BLaER1 (cell line): ENCODE measurements at regions not wholly inside any gene's neighbourhood (a gene's known extent, or its start where the extent isn't known, plus 50 kb on each side); places are given as distances from the start of the nearest gene placed in this dataset.

Experiments
- H3K27ac ChIP-seq: shearing (Covaris generic); formaldehyde crosslinking; 2 replicates; pipeline ENCODE4 v1.8.1; 2022
- H3K27me3 ChIP-seq: shearing (Covaris generic); formaldehyde crosslinking; 2 replicates; pipeline ENCODE4 v1.8.1; 2022
- H3K36me3 ChIP-seq: shearing (Covaris generic); formaldehyde crosslinking; 2 replicates; pipeline ENCODE4 v1.8.1; 2022
- H3K4me1 ChIP-seq: shearing (Covaris generic); formaldehyde crosslinking; 2 replicates; pipeline ENCODE4 v1.8.1; 2022
- H3K4me2 ChIP-seq: shearing (Covaris generic); formaldehyde crosslinking; 2 replicates; pipeline ENCODE4 v1.8.1; 2022
- H3K4me3 ChIP-seq: shearing (Covaris generic); formaldehyde crosslinking; 2 replicates; pipeline ENCODE4 v1.8.1; 2022
- H3K9ac ChIP-seq: shearing (Covaris generic); formaldehyde crosslinking; 2 replicates; pipeline ENCODE4 v1.8.1; 2022
- H3K9me3 ChIP-seq: shearing (Covaris generic); formaldehyde crosslinking; 2 replicates; pipeline ENCODE4 v1.8.1; 2022
- H4K20me1 ChIP-seq: shearing (Covaris generic); formaldehyde crosslinking; 2 replicates; pipeline ENCODE4 v1.8.1; 2022
- Cebpa-rat ChIP-seq: shearing (Covaris generic); IDR thresholded peaks from 2 replicates; pipeline ENCODE4 v1.8.1; 2022

- TF ChIP-seq Cebpa-rat = no peak
- no peak overlapping the region for H3K27ac ChIP-seq
- no peak overlapping the region for H3K9ac ChIP-seq
- H3K27me3 ChIP-seq = no peaks in the 10 kb centered on the region
- no peaks in the 10 kb centered on the region for H3K4me1 ChIP-seq
- no peaks in the 10 kb centered on the region for H3K36me3 ChIP-seq
- no peak overlapping the region for H3K4me3 ChIP-seq
- H3K4me2 ChIP-seq = no peak overlapping the region
- H4K20me1 ChIP-seq = no peaks in the 10 kb centered on the region
- H3K9me3 ChIP-seq = no peaks in the 10 kb centered on the region
Observed at GRCh38 chr7:110375068-110375467, 715.9 kb upstream of the LRRN3 start.

- Histone ChIP-seq H3K27ac (no peak overlapping the region), H3K9ac (no peak overlapping the region), H3K27me3 (no peaks in the 10 kb centered on the region), H3K4me3 (no peak overlapping the region), H3K9me3 (no peaks in the 10 kb centered on the region), H3K36me3 (no peaks in the 10 kb centered on the region), H4K20me1 (no peaks in the 10 kb centered on the region), H3K4me2 (no peak overlapping the region), H3K4me1 (no peaks in the 10 kb centered on the region)
- TF ChIP-seq Cebpa-rat = no peak
Observed at GRCh38 chr7:110382736-110383135, 708.2 kb upstream of the LRRN3 start.

- TF ChIP-seq Cebpa-rat = no peak
- H3K27ac ChIP-seq = no peak overlapping the region
- no peaks in the 10 kb centered on the region for H3K27me3 ChIP-seq
- H4K20me1 ChIP-seq = no peaks in the 10 kb centered on the region
- H3K9me3 ChIP-seq = no peaks in the 10 kb centered on the region
- no peak overlapping the region for H3K9ac ChIP-seq
- H3K4me1 ChIP-seq = no peaks in the 10 kb centered on the region
- no peaks in the 10 kb centered on the region for H3K36me3 ChIP-seq
- no peak overlapping the region for H3K4me3 ChIP-seq
- no peak overlapping the region for H3K4me2 ChIP-seq
Observed at GRCh38 chr7:110386006-110386405, 704.9 kb upstream of the LRRN3 start.

DNA sequence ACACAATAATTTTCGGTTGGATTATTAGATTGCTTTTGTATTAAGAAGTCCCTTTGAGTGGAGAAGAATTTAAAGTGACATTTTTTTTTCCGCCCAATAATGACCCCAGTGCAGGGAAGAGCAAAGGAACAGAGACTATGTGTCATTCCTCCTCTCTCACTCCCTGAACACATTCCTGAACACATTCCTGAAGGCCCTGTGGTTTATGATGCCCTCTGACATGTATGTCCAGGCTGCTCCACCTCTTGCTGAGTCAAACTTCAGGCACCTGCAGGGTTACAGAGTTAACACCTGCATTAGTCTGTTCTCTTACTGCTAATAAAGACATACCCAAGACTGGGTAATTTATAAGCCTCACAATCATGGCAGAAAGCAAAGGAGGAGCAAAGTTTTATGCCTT lies 704.0 kb upstream of the LRRN3 start:
- Histone ChIP-seq H3K27me3 (no peaks in the 10 kb centered on the region), H3K27ac (no peak overlapping the region), H3K4me3 (no peak overlapping the region), H3K9ac (no peak overlapping the region), H3K9me3 (no peaks in the 10 kb centered on the region), H3K4me2 (no peak overlapping the region), H3K36me3 (no peaks in the 10 kb centered on the region), H4K20me1 (no peaks in the 10 kb centered on the region), H3K4me1 (no peaks in the 10 kb centered on the region)
- no peak for TF ChIP-seq Cebpa-rat

DNA sequence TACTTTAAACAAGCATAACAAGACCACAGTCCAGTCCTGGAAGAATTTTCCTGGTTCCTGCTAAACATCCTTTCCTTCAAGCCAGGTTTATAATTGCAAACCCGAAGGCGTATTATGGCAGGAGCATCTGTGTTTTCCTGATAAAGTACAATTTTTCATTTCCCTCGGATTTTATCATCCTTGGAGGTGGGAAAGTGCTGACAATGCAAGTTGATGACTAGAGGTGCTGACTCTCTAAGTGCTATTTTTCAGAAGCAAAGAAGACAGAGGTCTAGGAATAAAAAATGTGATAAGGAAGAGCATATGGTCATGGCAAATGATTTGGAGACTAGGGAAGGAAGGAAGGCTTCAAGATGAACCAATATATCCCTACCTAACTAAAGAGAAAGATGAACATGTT lies 703.2 kb upstream of the LRRN3 start:
- H3K36me3 ChIP-seq = no peaks in the 10 kb centered on the region
- TF ChIP-seq Cebpa-rat = no peak
- no peaks in the 10 kb centered on the region for H4K20me1 ChIP-seq
- H3K27me3 ChIP-seq = no peaks in the 10 kb centered on the region
- H3K4me2 ChIP-seq = no peak overlapping the region
- H3K9me3 ChIP-seq = no peaks in the 10 kb centered on the region
- H3K27ac ChIP-seq = no peak overlapping the region
- no peak overlapping the region for H3K9ac ChIP-seq
- H3K4me1 ChIP-seq = no peaks in the 10 kb centered on the region
- no peak overlapping the region for H3K4me3 ChIP-seq

DNA sequence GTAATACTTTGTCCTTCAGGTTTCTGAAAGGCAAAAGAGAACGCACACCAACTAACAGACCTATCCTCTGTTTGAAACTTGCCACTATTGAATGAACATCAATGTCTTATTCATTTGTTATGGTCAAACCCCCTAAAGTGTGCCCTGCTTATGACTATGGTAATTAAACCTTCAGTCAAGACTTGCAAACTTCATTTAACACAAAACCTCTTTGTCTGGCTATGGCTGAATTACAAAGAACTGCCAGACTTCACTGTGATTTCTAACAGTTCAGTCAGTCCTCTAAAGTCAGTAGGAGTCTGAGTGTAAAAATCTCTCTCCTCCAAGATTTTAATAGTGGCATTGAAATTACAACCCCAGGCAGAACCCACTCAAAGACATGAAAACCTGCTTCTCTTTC lies 702.5 kb upstream of the LRRN3 start:
- Histone ChIP-seq H3K27ac (no peak overlapping the region), H4K20me1 (no peaks in the 10 kb centered on the region), H3K36me3 (no peaks in the 10 kb centered on the region), H3K4me1 (no peaks in the 10 kb centered on the region), H3K9me3 (no peaks in the 10 kb centered on the region), H3K9ac (no peak overlapping the region), H3K4me3 (no peak overlapping the region), H3K27me3 (no peaks in the 10 kb centered on the region), H3K4me2 (no peak overlapping the region)
- no peak for TF ChIP-seq Cebpa-rat

DNA sequence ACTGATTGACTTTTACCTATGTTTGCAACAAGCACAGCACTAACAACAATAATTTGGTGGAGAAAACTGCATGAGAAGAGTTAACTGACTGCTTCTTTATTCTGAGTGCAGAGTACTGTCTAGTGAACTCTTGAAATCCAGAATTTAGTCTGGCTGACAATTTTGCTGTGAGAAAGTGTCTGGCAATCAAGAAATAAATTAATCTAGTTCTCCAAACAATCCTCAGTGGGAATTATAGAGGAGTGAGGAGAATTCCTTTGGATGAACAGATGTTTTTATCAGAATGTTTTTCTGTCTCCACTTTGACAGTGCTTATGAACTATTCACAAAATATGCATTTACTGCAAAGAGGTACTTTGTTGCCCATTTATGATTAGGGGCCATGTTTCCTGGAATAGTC lies 694.9 kb upstream of the LRRN3 start:
- no peak overlapping the region for H3K27ac ChIP-seq
- no peak overlapping the region for H3K4me3 ChIP-seq
- H3K9me3 ChIP-seq = no peaks in the 10 kb centered on the region
- H4K20me1 ChIP-seq = no peaks in the 10 kb centered on the region
- no peaks in the 10 kb centered on the region for H3K27me3 ChIP-seq
- TF ChIP-seq Cebpa-rat = no peak
- H3K4me1 ChIP-seq = no peaks in the 10 kb centered on the region
- no peak overlapping the region for H3K9ac ChIP-seq
- no peak overlapping the region for H3K4me2 ChIP-seq
- no peaks in the 10 kb centered on the region for H3K36me3 ChIP-seq

- no peak overlapping the region for H3K4me2 ChIP-seq
- no peaks in the 10 kb centered on the region for H4K20me1 ChIP-seq
- H3K27me3 ChIP-seq = no peaks in the 10 kb centered on the region
- no peaks in the 10 kb centered on the region for H3K4me1 ChIP-seq
- no peaks in the 10 kb centered on the region for H3K9me3 ChIP-seq
- H3K27ac ChIP-seq = no peak overlapping the region
- TF ChIP-seq Cebpa-rat = no peak
- no peaks in the 10 kb centered on the region for H3K36me3 ChIP-seq
- H3K9ac ChIP-seq = no peak overlapping the region
- no peak overlapping the region for H3K4me3 ChIP-seq
Observed at GRCh38 chr7:110397927-110398660, 692.8 kb upstream of the LRRN3 start.

GRCh38 chr7:110399421-110399820 lies 691.5 kb upstream of the LRRN3 start:
- Histone ChIP-seq H3K27me3 (no peaks in the 10 kb centered on the region), H3K9ac (no peak overlapping the region), H3K9me3 (no peaks in the 10 kb centered on the region), H3K27ac (no peak overlapping the region), H3K4me3 (no peak overlapping the region), H3K4me2 (no peak overlapping the region), H3K36me3 (no peaks in the 10 kb centered on the region), H3K4me1 (no peaks in the 10 kb centered on the region), H4K20me1 (no peaks in the 10 kb centered on the region)
- no peak for TF ChIP-seq Cebpa-rat

DNA sequence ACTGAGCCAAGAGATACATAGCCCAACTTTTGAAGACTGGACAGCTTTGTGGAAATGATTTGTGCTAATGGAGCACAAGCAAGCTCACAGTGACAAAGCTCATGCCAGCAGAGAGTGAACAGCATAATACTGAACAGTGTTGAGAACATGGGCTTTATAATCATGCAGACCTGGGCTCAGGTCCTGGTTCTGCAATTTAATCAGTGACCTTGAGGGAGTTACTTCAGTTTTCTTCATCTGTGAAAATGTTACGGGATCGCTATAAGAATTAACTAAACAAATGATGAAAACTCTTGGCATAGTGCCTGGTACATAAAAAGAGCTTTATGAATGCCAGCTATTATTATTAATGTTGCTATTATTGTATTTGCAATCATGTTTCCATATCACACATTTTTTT lies 690.5 kb upstream of the LRRN3 start:
- Histone ChIP-seq H3K9ac (no peak overlapping the region), H3K4me3 (no peak overlapping the region), H3K27ac (no peak overlapping the region), H4K20me1 (no peaks in the 10 kb centered on the region), H3K27me3 (no peaks in the 10 kb centered on the region), H3K9me3 (no peaks in the 10 kb centered on the region), H3K4me1 (no peaks in the 10 kb centered on the region), H3K4me2 (no peak overlapping the region), H3K36me3 (no peaks in the 10 kb centered on the region)
- TF ChIP-seq Cebpa-rat = no peak

DNA sequence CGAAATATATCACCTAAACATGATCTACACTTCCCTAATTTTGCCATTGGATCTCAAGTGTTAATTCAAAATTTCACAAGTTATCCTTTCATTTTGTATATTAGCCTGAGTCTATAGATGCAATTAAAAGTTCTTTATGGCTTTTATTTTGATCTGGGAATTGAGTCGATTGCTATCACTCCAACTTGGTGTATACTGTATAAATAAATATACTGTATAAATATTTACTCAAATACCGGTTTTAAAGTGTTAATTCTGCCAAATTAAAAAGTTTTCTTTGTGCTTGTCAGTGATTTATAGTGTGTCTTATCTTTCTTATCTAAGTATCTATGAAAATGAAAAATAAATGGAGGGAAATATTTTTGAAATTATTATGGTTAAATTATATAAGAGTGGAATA lies 683.7 kb upstream of the LRRN3 start:
- no peaks in the 10 kb centered on the region for H3K9me3 ChIP-seq
- no peak for TF ChIP-seq Cebpa-rat

More for the DNA sequence above, 683.7 kb upstream of the LRRN3 start:
- Histone ChIP-seq H3K36me3 (no peaks in the 10 kb centered on the region), H3K9ac (no peak overlapping the region), H3K4me3 (no peak overlapping the region), H3K4me1 (no peaks in the 10 kb centered on the region), H3K27ac (no peak overlapping the region), H3K4me2 (no peak overlapping the region), H3K27me3 (no peaks in the 10 kb centered on the region), H4K20me1 (no peaks in the 10 kb centered on the region)
